OCI-LY1 (cell line): ENCODE measurements at regions not wholly inside any gene's neighbourhood (a gene's known extent, or its start where the extent isn't known, plus 50 kb on each side); places are given as distances from the start of the nearest gene placed in this dataset.

Source experiments
- EZH2 ChIP-seq: fragments of 200-600 bp; sonication (generic), shearing (Covaris generic); IDR thresholded peaks from 2 replicates; pipeline ENCODE4 v1.8.0; 2017; ENCODE audit warnings: borderline replicate concordance, mixed run types, mild to moderate bottlenecking, antibody characterized with exemption, low read length, moderate library complexity, mixed read lengths
- TF ChIP-seq, protein P1 (sequence below): fragments of 200-600 bp; sonication (generic), shearing (Covaris generic); IDR thresholded peaks from 2 replicates; pipeline ENCODE4 v1.5.1; 2017; ENCODE audit warnings: mild to moderate bottlenecking, antibody characterized with exemption, low read length, moderate library complexity, mixed read lengths

GRCh38 chr11:119520400-119520799 lies 97.4 kb upstream of the THY1 start:
- TF ChIP-seq, protein P1, sequence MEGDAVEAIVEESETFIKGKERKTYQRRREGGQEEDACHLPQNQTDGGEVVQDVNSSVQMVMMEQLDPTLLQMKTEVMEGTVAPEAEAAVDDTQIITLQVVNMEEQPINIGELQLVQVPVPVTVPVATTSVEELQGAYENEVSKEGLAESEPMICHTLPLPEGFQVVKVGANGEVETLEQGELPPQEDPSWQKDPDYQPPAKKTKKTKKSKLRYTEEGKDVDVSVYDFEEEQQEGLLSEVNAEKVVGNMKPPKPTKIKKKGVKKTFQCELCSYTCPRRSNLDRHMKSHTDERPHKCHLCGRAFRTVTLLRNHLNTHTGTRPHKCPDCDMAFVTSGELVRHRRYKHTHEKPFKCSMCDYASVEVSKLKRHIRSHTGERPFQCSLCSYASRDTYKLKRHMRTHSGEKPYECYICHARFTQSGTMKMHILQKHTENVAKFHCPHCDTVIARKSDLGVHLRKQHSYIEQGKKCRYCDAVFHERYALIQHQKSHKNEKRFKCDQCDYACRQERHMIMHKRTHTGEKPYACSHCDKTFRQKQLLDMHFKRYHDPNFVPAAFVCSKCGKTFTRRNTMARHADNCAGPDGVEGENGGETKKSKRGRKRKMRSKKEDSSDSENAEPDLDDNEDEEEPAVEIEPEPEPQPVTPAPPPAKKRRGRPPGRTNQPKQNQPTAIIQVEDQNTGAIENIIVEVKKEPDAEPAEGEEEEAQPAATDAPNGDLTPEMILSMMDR = no peak
- TF ChIP-seq EZH2 = no peak
